HAP-1 (cell line): ENCODE measurements at regions not wholly inside any gene's neighbourhood (a gene's known extent, or its start where the extent isn't known, plus 50 kb on each side); places are given as distances from the start of the nearest gene placed in this dataset.
A peak's percentile ranks its signal among the peaks of the same experiment; 100 is the strongest.

ENCODE experiments used
- DNase-seq, 2 experiments: peaks; one replicate each; pipeline ENCODE4 v3.0.0-alpha.2; 2016 to 2020; ENCODE audit warnings: low spot score in 2 of 2
- H3K27me3 ChIP-seq: fragments of 250-450 bp; sonication (Bioruptor Pico); 2 replicates; pipeline ENCODE4 v1.5.1; 2020; ENCODE audit warnings: low read depth, mild to moderate bottlenecking, moderate library complexity
- H3K36me3 ChIP-seq: fragments of 250-450 bp; sonication (Bioruptor Pico); replicated peaks from 2 replicates; pipeline ENCODE4 v1.5.1; 2020; ENCODE audit warnings: mild to moderate bottlenecking
- H3K4me1 ChIP-seq: fragments of 250-450 bp; sonication (Bioruptor Pico); 2 replicates; pipeline ENCODE4 v1.5.1; 2020; ENCODE audit warnings: mild to moderate bottlenecking
- H3K4me3 ChIP-seq: fragments of 250-450 bp; sonication (Bioruptor Pico); 2 replicates; pipeline ENCODE4 v1.5.1; 2020; ENCODE audit warnings: mild to moderate bottlenecking, moderate library complexity
- H3K9me3 ChIP-seq: fragments of 250-450 bp; sonication (Bioruptor Pico); 2 replicates; pipeline ENCODE4 v1.5.1; 2020; ENCODE audit warnings: mild to moderate bottlenecking, moderate library complexity
- in situ Hi-C: fragments of 300-500 bp; cut with MboI; formaldehyde crosslinking; loops from 3 replicates; pipeline ENCODE4 v1.14.3; 2020; ENCODE audit warnings: low sequenced_read_pairs, inconsistent platforms, mixed read lengths

DNA sequence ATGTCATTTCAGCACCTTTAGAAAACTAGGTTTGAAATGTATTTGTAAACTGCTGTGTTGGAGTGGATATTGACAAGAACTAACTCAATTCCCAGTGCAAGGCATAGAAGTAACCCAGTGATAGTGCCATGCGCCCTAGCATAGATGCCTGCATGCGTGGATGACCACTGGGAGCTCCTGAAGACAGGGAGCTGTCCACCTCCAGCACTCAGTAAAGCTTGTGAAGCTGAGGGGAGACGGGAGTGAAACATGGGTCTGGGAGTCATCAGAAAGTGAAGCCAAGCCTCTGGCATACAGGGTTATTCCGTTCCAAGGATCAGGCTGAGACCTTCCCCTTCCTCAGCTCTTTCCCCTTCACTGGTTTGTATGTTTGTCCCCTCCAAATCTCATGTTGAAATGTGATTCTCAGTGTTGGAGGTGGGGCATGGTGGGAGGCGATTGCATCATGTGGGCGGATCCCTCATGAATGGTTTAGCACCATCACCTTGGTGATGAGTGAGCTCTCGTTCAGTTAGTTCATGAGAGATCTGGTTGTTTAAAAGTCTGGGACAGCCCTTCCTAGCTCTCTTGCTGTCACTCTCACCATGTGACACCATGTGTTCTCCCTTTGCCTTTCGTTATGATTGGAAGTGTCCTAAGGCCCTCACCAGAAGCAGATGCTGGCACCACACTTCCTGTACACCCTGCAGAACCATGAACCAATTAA is 146.5 kb upstream of the FERMT1 start:
- Histone ChIP-seq H3K4me1 (no peaks in the 10 kb centered on the region), H3K9me3 (no peaks in the 10 kb centered on the region), H3K4me3 (no peak overlapping the region), H3K36me3 (no peaks in the 10 kb centered on the region), H3K27me3 (no peaks in the 10 kb centered on the region)
- DNase-seq: peak in 1 of 2 experiments; percentile 10
- in situ Hi-C loops: no loop called here

- Histone ChIP-seq H3K36me3 (no peaks in the 10 kb centered on the region), H3K4me3 (no peak overlapping the region)
- DNase-seq: no peak
Observed at GRCh38 chr20:6265204-6265904, 142.5 kb upstream of the FERMT1 start.

GRCh38 chr20:6253396-6253795 is 130.6 kb upstream of the FERMT1 start:
- Histone ChIP-seq H3K36me3 (no peaks in the 10 kb centered on the region), H3K4me1 (no peaks in the 10 kb centered on the region), H3K4me3 (no peak overlapping the region), H3K9me3 (no peaks in the 10 kb centered on the region), H3K27me3 (no peaks in the 10 kb centered on the region)
- DNase-seq: no peak
- in situ Hi-C loops: no loop called here

More at GRCh38 chr20:6265204-6265904, 142.5 kb upstream of the FERMT1 start:
- in situ Hi-C loops: no loop called here
- Histone ChIP-seq H3K9me3 (no peaks in the 10 kb centered on the region), H3K27me3 (no peaks in the 10 kb centered on the region), H3K4me1 (no peaks in the 10 kb centered on the region)

DNA sequence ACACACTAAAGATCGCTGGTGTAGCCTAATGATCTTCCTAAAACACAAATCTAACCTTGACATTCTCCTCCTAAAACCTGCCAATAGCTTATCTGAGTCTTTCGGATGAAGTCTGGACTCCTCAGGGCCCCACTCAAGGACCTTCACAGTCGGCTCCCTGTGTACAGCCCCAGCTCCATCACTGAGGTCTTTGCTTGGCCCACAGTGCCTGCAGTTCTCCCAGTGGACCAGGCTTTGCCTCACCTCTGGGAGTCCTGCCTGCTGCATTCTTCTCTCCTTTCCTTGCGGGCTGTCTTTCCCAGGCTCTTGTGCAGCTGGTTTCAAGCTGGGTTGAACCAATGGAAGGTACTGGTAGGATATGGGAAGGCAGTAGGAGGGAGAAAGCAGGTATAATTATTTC is 122.6 kb upstream of the FERMT1 start:
- no peak for DNase-seq
- Histone ChIP-seq H3K36me3 (no peaks in the 10 kb centered on the region), H3K27me3 (no peaks in the 10 kb centered on the region), H3K4me3 (no peak overlapping the region), H3K4me1 (no peaks in the 10 kb centered on the region), H3K9me3 (no peaks in the 10 kb centered on the region)
- in situ Hi-C loops: no loop called here

DNA sequence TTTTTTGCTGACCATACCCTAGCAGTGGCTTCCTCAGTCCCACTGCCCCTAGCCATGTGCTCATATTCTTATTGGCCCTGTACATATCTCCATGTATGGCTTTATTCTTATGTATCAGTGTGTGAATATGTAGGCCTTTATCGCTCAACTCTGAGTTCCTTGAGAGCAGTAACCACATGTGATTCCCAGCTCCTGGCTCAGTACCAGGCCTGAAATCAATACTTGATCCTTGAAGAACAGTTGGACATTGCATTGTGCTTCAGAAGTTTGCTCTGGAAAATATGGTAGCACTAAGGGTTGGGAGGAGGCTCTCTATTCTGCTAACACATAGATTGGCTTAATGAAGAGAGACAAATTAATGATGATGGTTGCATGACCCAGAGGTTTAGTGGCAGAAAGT is 118.8 kb upstream of the FERMT1 start:
- in situ Hi-C loops: no loop called here
- DNase-seq: no peak

GRCh38 chr20:6240059-6240458 is 117.2 kb upstream of the FERMT1 start:
- Histone ChIP-seq H3K4me1 (peaks cover 9% of the 10 kb centered on the region), H3K27me3 (no peaks in the 10 kb centered on the region), H3K36me3 (no peaks in the 10 kb centered on the region), H3K4me3 (no peak overlapping the region), H3K9me3 (no peaks in the 10 kb centered on the region)
- in situ Hi-C loops: no loop called here
- no peak for DNase-seq

More for the DNA sequence above, 118.8 kb upstream of the FERMT1 start:
- Histone ChIP-seq H3K9me3 (no peaks in the 10 kb centered on the region), H3K27me3 (no peaks in the 10 kb centered on the region), H3K4me3 (no peak overlapping the region), H3K4me1 (peaks cover 9% of the 10 kb centered on the region), H3K36me3 (no peaks in the 10 kb centered on the region)

DNA sequence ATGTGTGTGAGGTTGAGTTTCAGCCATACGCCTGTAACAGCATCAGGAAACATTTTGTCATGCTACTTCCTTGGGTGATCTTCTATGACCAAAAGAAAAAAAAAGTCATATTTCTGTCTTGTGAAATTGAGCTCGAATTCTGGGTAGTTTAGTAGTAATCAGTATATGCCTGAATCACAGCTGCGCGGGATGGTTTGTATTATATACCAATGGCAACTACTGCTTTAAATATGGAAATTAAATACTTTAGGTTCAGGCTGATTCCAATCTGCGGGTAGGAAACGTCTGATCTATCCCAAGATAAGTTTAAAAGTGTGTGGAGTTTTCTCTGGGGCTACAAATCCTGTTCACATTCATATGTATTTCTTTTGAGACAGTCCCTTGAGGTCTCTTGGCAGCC is 115.6 kb upstream of the FERMT1 start:
- H3K36me3 ChIP-seq: no peaks in the 10 kb centered on the region
- no peaks in the 10 kb centered on the region for H3K27me3 ChIP-seq
- in situ Hi-C loops: no loop called here
- peaks cover 9% of the 10 kb centered on the region for H3K4me1 ChIP-seq
- DNase-seq: peak; percentile 20 to 65
- no peak overlapping the region for H3K4me3 ChIP-seq
- H3K9me3 ChIP-seq: no peaks in the 10 kb centered on the region

GRCh38 chr20:6235510-6235909 is 112.7 kb upstream of the FERMT1 start:
- H3K27me3 ChIP-seq: no peaks in the 10 kb centered on the region
- H3K9me3 ChIP-seq: no peaks in the 10 kb centered on the region
- no peak overlapping the region for H3K4me3 ChIP-seq
- H3K36me3 ChIP-seq: no peaks in the 10 kb centered on the region
- no peak for DNase-seq
- in situ Hi-C loops: no loop called here
- peaks cover 9% of the 10 kb centered on the region for H3K4me1 ChIP-seq

DNA sequence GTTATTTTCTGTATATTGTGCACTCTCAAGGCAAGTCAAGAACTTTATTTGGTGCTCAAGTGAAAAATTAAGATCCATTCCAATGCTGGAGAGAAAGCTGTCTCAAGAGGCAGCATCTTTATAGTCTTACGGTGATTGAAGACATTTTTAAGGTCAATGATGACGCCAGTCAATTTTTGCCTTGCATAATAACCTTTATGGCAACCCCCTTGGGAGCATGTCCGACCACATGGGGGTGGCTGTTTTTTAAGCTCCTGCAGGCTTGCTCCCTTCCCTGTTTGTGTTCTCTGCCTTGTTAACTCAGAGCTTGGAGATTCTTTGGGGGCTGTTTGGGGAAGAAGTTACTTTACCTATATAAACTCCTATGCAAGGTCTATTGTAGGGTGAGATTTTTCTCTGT is 109.6 kb upstream of the FERMT1 start:
- H3K9me3 ChIP-seq: no peaks in the 10 kb centered on the region
- no peaks in the 10 kb centered on the region for H3K36me3 ChIP-seq
- in situ Hi-C loops: no loop called here
- H3K4me1 ChIP-seq: peaks cover 5% of the 10 kb centered on the region
- no peak overlapping the region for H3K4me3 ChIP-seq
- DNase-seq: no peak
- no peaks in the 10 kb centered on the region for H3K27me3 ChIP-seq

DNA sequence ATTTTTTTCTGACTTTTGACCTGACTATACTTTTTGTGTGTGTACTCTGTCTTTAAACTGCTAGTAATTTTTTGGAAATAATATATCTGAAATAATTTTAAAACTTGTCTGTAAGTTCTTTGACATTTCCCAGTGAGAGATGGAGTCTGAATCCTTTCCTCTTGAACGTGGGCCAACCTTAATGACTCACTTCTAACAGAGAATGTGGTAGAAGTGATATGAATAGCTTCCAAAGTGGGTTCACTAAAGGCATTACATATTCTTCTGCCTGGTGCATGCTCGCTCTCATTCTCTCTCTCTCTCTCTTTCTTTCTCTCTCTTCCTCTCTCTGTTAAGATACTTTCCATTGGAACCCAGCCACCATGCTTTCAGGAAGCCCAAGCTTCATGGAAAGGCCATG is 108.7 kb upstream of the FERMT1 start:
- no peak for DNase-seq
- H3K4me3 ChIP-seq: no peak overlapping the region
- H3K4me1 ChIP-seq: no peaks in the 10 kb centered on the region
- H3K9me3 ChIP-seq: no peaks in the 10 kb centered on the region
- no peaks in the 10 kb centered on the region for H3K36me3 ChIP-seq
- in situ Hi-C loops: no loop called here
- H3K27me3 ChIP-seq: no peaks in the 10 kb centered on the region

DNA sequence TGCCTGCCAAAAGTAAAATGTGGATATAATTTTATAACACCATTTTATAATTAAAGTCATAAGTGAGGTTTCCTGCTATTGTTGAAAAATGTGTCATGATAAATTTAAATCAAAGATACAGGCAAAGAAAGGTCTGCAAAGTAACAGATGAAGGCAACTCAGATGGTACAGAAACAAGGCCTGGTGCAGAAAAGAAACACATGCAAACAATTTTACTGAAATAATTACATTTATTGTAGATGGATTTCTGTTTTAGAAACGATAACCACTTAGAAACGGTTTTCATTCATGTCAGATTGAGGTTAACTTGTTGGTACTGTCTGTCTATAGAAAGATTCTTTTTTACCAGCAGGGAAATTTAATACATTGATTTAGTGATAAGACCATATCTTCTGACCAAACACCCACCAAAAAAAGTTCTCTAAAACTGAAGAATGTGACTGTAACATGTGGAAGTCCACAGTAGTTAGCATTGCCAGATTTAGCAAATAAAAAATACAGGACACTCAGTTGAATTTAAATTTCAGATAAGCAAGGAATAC is 105.5 kb upstream of the FERMT1 start:
- H3K4me3 ChIP-seq: no peak overlapping the region
- no peak for DNase-seq
- in situ Hi-C loops: no loop called here
- H3K36me3 ChIP-seq: no peaks in the 10 kb centered on the region
- H3K27me3 ChIP-seq: no peaks in the 10 kb centered on the region
- no peaks in the 10 kb centered on the region for H3K9me3 ChIP-seq
- H3K4me1 ChIP-seq: no peaks in the 10 kb centered on the region

DNA sequence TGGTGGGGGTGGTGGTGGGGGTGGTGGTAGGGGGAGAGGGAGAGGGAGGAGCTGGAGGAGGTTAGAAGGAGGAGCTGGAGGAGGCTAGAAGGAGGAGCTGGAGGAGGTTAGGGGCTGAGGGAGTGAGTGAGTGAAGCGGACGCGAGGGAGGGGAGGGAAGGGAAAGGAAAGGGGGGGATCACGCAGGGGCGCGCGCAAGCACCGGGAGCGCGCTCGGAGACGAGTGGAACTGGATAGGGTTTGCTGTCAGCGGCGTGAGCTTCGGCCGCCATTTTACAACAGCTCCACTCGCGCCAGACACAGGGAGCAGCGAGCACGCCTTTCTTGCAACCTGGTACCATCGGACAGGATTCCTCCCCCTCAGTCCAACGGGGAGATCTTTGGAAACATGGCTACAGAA is 90.5 kb upstream of the FERMT1 start:
- no peak for DNase-seq
- H3K4me3 ChIP-seq: no peak overlapping the region

DNA sequence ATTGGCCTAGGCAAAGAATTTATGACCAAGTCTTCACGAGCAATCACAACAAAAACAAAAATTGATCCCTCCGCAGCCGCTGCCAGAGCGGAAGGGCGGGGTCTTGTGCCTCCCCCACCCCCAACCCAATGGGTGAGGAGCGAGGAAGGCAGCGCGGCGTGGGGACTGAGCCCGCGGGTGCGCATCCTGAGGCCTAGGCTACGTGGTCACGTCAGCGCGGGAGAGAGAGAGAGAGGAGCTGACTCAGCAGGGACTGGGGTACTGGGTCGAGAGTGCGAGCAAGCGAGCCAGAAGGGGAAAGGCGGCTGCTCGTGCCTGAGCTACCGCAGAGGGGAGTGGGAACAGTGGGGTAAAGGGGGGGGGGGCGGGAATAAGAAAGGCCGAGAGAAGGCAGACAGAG is 90.1 kb upstream of the FERMT1 start:
- DNase-seq: no peak
- H3K9me3 ChIP-seq: no peaks in the 10 kb centered on the region
- no peak overlapping the region for H3K4me3 ChIP-seq
- H3K36me3 ChIP-seq: no peaks in the 10 kb centered on the region
- H3K4me1 ChIP-seq: 0 out of 2 replicates have a peak, but pooled peaks cover 2% of the 10 kb centered on the region
- H3K27me3 ChIP-seq: no peaks in the 10 kb centered on the region
- in situ Hi-C loops: no loop called here

More for the DNA sequence above, 90.5 kb upstream of the FERMT1 start:
- 0 out of 2 replicates have a peak, but pooled peaks cover 2% of the 10 kb centered on the region for H3K4me1 ChIP-seq
- H3K36me3 ChIP-seq: no peaks in the 10 kb centered on the region
- no peaks in the 10 kb centered on the region for H3K27me3 ChIP-seq
- in situ Hi-C loops: no loop called here
- H3K9me3 ChIP-seq: no peaks in the 10 kb centered on the region

DNA sequence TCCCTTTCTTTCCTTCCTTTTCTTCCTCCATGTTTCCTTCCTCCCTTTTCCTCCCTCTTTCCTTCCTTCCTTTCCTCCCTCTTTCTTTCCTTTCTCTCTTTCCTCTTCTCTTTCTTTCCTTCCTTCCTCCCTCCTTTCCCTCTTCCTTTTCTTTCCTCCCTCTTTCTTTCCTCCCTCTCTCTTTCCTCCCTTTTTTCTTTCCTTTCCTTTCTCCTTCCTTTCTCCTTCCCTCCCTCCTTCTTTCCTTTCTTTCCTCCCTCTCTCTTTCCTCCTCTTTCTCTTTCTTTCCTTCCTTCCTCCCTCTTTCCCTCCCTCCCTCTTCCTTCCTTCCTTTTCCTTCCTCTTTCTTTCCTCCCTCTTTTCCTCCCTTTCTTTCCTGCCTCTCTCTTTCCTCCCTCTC is 86.3 kb upstream of the FERMT1 start:
- H3K4me1 ChIP-seq: no peaks in the 10 kb centered on the region
- in situ Hi-C loops: no loop called here
- no peaks in the 10 kb centered on the region for H3K27me3 ChIP-seq
- no peak for DNase-seq
- no peaks in the 10 kb centered on the region for H3K36me3 ChIP-seq
- H3K4me3 ChIP-seq: no peak overlapping the region
- no peaks in the 10 kb centered on the region for H3K9me3 ChIP-seq
